Liver (tissue), 3 donors: ENCODE measurements at regions not wholly inside any gene's neighbourhood (a gene's known extent, or its start where the extent isn't known, plus 50 kb on each side); places are given as distances from the start of the nearest gene placed in this dataset.

ENCODE experiments used
- FOXA1 ChIP-seq: IDR thresholded peaks from 2 replicates; pipeline ENCODE4 v1.6.1; 2016; ENCODE audit warnings: antibody characterized with exemption
- FOXA2 ChIP-seq: IDR thresholded peaks from 2 replicates; pipeline ENCODE4 v1.6.1; 2016; ENCODE audit warnings: antibody characterized with exemption
- MAX ChIP-seq: IDR thresholded peaks from 2 replicates; pipeline ENCODE4 v1.6.1; 2016; ENCODE audit warnings: antibody characterized with exemption
- RAD21 ChIP-seq, 2 donors: IDR thresholded peaks; 2 replicates each; pipeline ENCODE4 v1.6.1; 2016; ENCODE audit warnings: antibody characterized with exemption in 2 of 2, mild to moderate bottlenecking in 2 of 2
- SP1 ChIP-seq: IDR thresholded peaks from 2 replicates; pipeline ENCODE4 v1.6.1; 2018; ENCODE audit warnings: antibody characterized with exemption, mild to moderate bottlenecking
- ZBTB33 ChIP-seq: IDR thresholded peaks from 2 replicates; pipeline ENCODE4 v1.6.1; 2016; ENCODE audit warnings: antibody characterized with exemption
- TF ChIP-seq, protein P1 (sequence below): fragments of 150-350 bp; IDR thresholded peaks from 2 replicates; pipeline ENCODE4 v1.5.1; 2017; ENCODE audit warnings: improper control_type of control experiment, low read depth, low read length; ENCODE audit not compliant: missing input control
- TF ChIP-seq, protein P2 (sequence below): IDR thresholded peaks from 2 replicates; pipeline ENCODE4 v1.6.1; 2016; ENCODE audit warnings: antibody characterized with exemption
- TF ChIP-seq, protein P3 (sequence below): IDR thresholded peaks from 2 replicates; pipeline ENCODE4 v1.6.1; 2016; ENCODE audit warnings: antibody characterized with exemption, mild to moderate bottlenecking
- donor health status: healthy.
- donor health status: healthy.

DNA sequence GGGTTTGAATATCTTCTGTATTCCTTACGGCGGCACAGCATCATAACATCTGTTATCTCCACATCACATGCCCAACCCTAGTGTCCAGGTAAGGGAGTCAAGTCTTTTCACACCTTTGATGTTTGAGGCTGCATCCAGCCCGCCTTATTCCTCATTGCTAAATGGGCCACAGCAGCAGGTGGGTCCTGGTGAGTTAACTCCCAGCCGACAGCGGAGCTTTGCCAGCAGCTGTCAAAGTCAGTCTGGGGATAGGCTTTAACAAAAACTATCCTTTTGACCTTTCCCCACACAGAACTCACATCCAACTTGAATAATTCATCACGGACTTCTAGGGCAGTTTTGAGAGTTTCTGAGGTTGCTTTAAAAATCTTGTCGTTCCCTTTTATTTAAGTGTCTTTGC lies 235.1 kb downstream of the DLEU7 start:
- TF ChIP-seq, protein P1, sequence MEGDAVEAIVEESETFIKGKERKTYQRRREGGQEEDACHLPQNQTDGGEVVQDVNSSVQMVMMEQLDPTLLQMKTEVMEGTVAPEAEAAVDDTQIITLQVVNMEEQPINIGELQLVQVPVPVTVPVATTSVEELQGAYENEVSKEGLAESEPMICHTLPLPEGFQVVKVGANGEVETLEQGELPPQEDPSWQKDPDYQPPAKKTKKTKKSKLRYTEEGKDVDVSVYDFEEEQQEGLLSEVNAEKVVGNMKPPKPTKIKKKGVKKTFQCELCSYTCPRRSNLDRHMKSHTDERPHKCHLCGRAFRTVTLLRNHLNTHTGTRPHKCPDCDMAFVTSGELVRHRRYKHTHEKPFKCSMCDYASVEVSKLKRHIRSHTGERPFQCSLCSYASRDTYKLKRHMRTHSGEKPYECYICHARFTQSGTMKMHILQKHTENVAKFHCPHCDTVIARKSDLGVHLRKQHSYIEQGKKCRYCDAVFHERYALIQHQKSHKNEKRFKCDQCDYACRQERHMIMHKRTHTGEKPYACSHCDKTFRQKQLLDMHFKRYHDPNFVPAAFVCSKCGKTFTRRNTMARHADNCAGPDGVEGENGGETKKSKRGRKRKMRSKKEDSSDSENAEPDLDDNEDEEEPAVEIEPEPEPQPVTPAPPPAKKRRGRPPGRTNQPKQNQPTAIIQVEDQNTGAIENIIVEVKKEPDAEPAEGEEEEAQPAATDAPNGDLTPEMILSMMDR, result no peak
- TF ChIP-seq, protein P2, sequence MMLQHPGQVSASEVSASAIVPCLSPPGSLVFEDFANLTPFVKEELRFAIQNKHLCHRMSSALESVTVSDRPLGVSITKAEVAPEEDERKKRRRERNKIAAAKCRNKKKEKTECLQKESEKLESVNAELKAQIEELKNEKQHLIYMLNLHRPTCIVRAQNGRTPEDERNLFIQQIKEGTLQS, result no peak
- TF ChIP-seq FOXA1 (no peak), MAX (no peak), FOXA2 (no peak), SP1 (no peak), RAD21 (IDR thresholded peaks at IDR 0.05) (no peak), ZBTB33 (no peak)
- TF ChIP-seq, protein P3, sequence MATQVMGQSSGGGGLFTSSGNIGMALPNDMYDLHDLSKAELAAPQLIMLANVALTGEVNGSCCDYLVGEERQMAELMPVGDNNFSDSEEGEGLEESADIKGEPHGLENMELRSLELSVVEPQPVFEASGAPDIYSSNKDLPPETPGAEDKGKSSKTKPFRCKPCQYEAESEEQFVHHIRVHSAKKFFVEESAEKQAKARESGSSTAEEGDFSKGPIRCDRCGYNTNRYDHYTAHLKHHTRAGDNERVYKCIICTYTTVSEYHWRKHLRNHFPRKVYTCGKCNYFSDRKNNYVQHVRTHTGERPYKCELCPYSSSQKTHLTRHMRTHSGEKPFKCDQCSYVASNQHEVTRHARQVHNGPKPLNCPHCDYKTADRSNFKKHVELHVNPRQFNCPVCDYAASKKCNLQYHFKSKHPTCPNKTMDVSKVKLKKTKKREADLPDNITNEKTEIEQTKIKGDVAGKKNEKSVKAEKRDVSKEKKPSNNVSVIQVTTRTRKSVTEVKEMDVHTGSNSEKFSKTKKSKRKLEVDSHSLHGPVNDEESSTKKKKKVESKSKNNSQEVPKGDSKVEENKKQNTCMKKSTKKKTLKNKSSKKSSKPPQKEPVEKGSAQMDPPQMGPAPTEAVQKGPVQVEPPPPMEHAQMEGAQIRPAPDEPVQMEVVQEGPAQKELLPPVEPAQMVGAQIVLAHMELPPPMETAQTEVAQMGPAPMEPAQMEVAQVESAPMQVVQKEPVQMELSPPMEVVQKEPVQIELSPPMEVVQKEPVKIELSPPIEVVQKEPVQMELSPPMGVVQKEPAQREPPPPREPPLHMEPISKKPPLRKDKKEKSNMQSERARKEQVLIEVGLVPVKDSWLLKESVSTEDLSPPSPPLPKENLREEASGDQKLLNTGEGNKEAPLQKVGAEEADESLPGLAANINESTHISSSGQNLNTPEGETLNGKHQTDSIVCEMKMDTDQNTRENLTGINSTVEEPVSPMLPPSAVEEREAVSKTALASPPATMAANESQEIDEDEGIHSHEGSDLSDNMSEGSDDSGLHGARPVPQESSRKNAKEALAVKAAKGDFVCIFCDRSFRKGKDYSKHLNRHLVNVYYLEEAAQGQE, result no peak
